NCI-H2196 (cell line): ENCODE measurements at regions not wholly inside any gene's neighbourhood (a gene's known extent, or its start where the extent isn't known, plus 50 kb on each side); places are given as distances from the start of the nearest gene placed in this dataset.
"Not testable (repeated sequence)": the region's sequence is repeated elsewhere in the genome, so short reads cannot be mapped to it uniquely, and the experiment has no call there.

Experiments
- DNase-seq: peaks from one replicate; lab custom pipeline; 2025; ENCODE audit not compliant: unreplicated experiment; lab: John Stamatoyannopoulos, UW

DNA sequence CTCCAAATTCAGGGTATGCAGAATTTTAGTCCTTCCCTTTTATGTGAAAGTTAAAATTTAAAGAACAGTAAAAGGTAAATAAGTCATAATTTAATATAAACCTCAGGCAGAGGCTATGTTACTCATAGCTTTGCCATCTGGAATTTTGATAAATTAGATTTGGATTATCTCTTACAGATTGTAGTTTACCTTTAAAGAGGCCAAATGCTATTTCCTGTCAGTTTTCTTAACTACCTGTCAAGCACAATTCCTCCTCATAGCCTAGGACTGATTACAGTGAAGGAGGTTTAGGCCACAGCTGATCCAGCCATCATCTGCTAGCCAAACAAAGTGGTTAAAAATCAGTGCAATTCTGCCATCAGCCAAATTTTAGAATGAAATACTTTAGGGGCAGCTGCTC lies 128.1 kb downstream of the MFAP3L start:
- no peak for DNase-seq

DNA sequence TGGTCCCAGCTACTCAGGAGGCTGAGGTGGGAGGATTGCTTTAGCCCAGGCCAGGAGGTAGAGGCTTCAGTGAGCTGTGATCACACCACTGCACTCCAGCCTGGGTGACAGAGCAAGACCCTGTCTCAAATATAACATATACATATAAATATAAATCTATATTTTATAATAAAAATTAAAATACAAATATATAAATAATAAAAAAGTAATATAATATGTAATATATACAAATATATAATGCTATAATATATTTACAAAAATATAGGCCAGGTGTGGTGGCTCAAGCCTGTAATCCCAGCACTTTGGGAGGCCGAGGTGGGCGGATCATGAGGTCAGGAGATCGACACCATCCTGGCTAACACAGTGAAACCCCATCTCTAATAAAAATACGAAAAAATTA lies 131.4 kb downstream of the MFAP3L start:
- not testable (repeated sequence) for DNase-seq

DNA sequence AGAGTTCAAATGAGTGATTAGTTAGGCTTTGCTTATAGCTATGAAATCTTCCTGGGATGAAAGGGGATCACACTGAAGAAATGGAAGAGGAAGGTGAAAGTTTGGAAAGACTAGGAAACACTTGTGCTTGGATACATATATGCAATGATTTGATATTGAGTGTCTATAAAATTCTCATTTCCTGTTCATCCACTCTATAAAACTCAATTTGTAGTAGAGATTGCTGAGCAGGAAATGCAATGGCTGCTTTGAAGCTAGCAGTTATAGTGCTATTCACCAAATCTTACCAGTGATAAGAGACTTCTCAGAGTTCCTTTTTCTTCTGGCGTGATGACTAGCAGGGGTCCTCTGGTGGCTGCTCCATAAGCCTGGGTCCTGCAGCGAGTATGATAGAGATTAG lies 128.1 kb upstream of the HPF1 start:
- no peak for DNase-seq

DNA sequence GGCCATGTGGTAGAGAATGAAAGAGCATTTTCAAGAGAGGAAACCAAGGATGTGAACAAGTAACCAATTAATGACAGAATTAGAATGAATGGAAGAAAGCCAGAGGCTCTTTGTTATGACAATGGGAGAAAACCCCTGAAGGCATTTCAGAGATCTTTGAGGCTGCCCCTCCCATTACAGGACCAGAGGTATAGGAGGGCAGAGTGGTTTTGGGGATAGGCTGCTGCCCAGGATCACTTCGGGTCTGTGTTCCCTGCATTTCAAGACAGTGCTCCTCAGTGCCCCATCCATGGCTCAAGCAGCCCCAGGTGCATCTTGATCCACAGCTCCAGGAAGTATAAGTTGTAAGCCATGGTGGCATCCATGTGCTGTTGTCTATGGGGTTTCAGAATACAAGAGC lies 124.0 kb upstream of the HPF1 start:
- no peak for DNase-seq

DNA sequence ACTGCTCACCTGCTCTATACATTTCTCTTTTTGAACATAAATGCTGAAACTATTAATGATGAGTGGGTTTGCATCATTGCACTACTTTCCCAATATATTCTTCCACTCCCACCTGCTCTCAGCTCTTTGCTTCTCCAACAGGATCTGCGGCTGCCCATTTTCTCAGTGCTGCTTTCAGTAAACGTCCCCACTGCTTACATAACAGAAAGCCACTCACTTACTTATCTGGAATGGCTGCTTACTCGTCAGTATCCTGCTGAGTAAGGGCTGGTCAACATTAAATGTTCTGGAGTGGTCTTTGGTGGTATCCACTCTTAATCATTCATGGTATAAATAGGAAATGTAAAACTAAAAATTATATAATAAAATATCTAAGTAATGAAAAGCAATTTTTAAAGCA lies 112.8 kb upstream of the HPF1 start:
- DNase-seq: no peak

DNA sequence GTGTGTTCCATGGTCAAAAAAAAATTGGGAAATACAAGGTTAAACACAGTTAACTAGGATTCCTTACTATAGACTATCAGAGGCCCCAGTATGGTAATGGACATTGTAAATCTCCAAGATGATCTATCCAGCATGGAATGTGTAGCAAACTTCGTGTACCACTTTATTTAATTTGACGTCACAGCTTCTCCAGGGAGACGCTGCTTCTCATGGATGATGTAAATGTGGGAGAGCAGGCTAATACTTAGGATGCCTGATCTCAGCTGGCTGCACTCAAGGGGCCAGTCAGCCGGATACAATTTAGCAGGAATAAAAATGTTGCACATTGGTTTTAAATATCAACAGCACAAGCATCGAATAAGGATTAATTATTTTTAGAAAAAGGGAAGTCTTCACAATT lies 111.7 kb upstream of the HPF1 start:
- DNase-seq: no peak

DNA sequence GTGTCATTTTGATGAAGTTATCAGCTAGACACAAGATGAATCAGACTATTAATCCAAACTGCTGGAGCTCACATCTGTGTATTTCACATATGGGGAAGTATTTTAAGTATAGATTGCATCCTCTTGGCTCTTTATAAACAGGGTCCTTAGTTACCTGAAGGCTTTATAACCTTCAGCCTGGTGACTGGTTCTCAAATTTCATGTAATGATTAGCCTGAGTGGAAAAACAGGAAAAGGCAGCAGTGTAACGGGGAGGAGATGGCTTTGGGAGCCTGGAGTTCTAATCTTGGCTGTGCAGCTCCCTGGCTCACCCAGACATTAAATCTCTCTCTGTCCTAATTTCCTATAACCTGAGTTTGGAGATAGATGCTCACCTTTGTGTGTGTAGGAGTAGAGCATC lies 103.8 kb upstream of the HPF1 start:
- DNase-seq: no peak

DNA sequence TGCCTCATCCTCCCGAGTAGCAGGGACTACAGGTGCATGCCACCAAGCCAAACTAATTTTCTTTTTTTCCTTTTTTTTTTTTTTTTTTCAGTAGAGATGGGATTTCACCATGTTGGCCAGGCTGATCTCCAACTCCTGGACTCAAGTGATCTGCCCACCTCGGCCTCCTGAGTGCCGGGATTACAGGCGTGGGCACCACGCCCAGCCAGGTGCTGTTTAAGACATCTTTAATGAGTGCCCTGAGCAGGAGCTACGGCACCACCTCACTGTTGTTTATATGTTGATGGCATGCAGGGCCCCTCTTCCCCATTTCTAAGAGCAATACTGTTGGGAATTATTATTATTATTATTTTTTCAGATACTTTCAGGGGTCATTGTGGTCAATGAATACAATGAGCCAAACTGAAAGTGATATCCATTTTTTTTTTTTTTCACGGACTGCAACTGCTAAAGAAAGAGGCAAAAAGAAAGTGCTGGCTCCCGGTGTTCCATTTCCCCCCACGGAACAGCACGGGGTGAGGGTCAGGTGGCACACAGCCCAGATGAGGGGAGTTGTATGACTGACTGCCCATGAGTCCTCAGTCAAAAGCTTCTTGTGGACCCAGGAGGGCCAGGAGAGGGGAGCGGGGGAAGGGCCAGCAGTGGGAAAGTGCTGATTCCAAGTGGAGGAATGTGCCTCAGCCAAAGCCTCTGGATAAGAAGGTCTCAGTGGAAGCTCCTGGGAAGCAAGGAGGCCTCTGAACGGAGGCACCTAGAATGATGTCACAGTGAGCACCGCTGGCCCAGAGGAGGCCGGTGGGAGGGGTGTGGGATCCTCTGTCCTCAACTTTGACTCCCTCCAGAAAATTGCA lies 101.8 kb upstream of the HPF1 start:
- DNase-seq: no peak

DNA sequence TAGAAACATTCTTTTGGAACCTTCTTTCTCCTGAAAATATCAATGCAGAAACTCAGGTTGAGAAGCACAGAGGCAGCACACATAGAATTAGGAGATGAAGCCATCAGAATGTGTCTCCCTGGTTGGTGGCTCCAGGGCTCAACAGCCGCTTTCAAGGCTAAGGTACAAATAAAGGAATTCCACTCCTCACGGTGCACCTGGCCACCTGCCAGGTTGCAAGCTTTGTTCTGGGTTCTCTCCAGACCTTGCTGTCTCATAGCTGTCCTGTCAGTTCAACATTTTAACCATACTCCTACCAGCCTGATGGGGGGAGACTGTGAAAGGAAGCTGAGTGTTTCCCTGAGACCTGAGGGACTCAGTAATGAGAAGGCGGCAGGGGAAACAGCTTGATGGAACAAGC lies 96.3 kb upstream of the HPF1 start:
- DNase-seq: no peak

DNA sequence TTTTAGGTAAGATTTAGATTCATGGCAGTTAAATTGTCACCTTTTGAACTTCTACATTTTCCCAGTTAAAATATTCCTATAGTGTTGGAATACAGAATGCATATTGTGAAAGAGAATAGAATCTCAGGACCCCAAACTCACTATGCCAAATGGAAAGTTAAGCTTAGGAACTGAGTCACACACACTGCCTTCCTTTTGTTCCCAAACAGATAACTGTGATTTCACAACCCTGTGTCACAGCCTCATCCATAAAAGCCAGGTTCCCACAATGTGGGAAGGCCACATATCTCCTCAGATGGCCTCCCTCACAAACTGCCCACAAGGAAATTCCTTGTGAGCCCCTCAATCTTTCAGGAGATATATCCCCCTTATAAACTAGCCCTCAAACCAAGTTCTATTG lies 94.7 kb upstream of the HPF1 start:
- DNase-seq: no peak

DNA sequence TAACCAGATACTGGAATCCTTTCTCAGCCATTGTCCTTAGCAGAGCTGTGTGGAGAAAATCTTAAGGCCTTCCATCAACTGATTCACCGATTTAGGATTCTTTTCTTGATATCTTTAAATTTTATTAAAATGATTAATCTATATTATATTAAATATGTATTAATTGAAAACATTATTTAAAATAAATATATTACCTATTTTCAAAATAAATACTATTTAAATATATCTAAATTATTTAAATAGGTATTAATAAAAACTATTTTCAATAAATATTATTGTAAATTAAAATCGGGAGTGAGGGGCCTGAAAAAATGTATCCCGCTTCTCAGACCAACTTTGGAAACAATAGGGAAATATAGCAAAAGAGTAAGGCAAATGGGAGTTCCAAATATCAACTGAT lies 94.0 kb upstream of the HPF1 start:
- no peak for DNase-seq

DNA sequence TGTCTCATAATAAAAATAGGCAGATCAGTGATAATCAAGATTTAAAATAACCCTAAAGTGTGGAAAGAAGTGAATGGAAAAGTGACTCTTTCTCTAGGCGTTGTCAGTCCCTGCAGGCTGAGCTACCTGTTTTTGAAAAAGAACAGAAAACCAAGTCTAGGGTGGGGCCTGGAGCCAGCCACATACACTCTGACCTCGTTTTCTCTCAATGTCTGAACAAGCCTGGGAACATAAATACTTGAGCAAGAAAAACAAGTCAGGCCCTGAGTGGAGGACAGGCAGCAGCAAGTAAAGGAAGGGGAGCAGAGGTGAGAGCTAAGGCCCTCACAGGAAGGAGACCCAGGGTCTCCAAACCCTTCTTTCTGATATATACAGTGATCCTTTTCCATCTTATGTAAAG lies 91.7 kb upstream of the HPF1 start:
- no peak for DNase-seq

DNA sequence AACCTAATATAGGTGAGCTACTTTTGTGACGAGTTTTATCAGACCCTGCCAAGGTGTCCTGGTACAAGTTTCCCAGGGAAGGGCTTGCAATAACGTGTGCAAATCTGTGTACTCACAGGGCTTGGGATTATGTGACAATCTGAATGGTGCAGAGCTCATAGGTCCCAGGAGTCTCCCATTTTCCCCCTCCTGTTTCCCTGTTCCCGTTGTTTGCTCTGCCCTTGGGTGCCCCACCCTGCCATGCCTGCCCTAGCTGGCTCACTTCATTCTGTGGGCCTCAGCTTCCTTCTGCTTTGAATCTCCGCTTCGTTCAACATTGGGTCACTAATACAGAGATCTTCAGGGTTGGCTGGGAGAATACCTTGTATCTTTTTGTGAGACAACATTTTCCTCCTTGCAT lies 90.3 kb upstream of the HPF1 start:
- no peak for DNase-seq

DNA sequence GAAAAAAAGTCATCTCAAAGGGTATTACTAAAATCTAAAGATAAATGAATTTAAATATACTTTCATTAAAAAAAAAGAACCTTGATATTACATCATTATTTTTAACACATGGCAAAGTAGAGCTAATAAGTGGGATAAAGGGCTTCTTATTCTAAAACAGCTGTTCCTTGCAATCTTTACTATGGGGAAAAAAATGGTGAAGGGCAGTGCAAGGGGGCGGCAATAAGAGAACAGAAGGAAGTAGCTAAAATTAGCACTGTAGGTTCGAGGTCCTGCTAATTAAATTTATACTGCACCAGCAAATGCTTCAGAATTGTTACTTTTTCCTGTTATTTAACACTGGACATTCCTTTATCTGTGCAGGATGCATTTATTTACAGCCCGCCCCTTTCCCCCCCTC lies 89.4 kb upstream of the HPF1 start:
- DNase-seq: no peak

DNA sequence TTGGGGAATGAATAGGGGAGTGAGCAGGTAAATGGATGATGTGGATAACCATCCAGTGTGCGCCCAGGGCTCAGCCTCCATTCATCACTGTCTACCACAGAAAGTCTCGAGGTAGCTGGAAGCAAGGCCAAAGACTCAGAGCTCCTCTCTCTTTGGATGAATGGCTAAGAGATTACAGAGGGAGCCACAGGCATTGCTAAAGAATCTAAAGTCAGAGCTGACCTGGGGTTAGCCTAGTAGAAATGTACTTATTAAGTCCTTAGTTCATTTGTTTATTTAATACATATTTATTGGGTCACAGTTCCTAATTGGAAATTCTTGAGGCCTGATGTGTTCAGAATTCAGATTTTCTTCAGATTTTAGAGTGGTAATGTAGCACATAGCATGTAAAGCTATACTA lies 88.7 kb upstream of the HPF1 start:
- DNase-seq: no peak

DNA sequence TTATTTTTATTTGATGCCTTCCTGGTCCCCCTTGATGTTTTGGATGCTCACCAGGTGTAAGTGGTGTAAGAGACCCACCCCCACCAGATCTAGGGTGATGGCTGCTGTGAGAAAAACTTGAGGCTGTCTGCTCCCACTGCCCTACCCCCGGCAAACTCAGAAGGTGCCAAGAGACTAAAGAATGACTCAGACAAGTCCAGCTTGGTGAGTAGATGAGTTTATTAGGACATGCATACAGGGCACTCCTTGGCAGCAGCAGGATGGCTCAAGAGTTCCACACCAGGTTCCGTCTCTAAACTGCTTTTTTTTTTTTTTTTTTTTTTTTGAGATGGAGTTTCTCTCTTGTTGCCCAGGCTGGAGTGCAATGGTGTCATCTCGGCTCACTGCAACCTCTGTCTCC lies 84.0 kb upstream of the HPF1 start:
- no peak for DNase-seq

DNA sequence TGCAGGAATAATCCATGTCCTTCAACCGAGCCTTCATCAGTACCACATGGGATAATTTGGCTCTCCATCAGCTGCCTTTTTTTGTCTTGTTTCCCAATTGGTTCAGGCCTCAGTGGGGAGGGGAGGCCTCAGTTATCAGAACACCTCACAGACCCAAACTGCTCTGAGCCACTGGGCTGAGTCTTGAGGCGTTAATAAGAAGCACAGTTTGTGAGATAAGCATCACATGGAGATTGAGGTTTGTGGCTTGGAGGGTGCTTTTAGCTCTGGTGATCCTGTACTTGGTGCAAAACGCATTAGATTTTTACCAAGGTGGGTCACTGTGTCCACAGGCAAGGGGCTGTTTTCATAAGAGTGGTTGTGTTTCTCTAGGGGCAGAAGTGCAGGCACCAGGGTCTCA lies 82.8 kb upstream of the HPF1 start:
- DNase-seq: no peak

DNA sequence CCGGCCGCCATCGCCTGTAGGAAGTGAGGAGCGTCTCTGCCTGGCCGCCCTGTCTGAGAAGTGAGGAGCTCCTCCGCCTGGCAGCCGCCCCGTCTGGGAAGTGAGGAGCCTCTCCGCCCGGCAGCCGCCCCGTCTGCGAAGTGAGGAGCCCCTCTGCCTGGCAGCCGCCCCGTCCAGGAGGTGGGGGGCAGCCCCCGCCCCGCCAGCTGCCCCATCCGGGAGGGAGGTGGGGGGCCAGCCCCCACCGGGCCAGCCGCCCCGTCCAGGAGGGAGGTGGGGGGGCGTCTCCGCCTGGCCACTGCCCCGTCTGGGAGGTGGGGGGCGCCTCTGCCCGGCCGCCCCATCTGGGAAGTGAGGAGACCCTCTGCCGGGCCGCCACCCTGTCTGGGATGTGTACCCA lies 70.6 kb upstream of the HPF1 start:
- DNase-seq: not testable (repeated sequence)

DNA sequence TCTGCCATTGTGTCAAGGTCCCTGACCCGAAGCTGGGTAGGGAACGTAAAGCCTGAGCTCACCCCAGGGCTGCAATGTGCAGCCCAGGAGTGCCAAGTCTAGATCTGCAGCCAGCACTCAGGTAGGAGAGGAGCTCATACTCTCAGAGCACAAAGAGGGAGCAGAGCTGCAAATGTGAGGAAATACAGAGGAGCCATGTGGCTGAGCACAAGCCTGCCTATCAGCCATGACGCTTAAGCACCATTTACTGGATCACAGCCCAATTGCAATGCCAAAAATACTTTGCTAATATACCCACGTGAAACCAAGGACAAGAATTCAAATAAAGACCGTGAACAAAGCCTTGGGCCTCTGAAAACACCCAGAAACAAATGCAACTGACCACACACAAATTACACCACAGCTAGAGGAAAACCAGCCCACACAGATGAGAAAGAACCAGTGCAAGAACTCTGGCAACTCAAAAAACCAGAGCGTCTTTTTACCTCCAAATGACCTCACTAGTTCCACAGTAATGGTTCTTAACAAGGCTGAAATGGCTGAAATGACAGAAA lies 69.0 kb upstream of the HPF1 start:
- no peak for DNase-seq

DNA sequence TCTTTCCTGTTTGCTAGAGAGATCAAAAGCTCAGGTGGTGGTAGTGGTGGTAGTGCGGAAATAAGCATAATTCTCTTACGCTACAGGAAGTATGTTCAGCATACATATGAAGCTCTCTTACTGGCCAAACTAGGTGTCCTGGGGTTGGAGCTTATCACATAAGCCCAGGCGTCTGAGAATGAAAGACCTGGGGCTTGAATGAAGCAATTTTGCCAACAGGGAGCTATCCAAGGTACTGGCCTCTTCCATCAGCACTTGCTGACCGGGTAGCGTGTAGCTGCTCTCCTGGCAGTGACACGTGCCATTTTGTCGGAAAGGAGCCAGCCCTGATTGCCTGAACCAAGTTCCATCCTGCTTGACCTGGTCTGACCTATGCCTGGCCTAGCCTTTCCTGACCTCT lies 65.9 kb upstream of the HPF1 start:
- DNase-seq: no peak

DNA sequence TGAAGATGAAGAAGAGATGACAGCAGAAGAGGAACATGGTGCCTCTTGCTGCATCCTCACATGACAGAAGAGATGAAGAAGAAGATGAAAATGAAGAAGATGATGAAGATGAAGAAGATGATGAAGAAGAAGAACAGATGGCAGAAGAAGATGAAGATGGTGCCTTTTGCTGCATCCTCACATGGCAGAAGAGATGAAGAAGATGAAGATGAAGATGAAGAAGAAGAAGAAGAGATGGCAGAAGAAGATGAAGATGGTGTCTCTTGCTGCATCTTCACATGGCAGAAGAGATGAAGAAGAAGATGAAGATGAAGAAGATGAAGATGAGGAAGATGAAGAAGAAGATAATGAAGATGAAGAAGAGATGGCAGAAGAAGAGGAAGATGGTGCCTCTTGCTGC lies 63.7 kb upstream of the HPF1 start:
- no peak for DNase-seq

DNA sequence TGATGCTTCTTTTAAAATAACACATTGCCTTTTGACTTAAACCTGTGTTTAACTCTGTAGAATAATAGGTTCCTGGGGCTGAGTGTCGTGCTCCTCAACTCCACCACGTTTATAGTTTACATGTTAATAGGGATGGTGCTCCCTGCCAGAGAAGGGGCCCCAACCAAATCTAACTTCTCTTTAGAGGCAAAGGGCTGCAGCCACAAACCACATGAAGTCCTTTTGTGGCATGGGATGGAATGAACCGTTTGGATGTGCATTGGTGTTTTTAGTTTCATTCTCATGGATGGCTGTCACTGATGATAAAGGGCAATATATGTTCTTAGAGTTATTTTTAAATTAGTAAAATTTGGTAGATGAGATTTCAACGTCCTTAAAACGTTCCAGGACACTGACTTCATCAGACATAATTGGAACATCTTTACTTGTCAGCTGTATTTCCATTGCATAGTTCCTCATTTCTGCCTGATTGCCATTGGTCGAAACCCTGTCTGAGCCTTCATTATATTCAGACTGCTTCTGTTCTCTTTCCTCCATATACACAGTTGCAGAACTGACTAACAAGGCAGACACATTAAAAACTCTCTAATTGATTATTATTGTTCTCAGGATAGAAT lies 60.4 kb upstream of the HPF1 start:
- no peak for DNase-seq

DNA sequence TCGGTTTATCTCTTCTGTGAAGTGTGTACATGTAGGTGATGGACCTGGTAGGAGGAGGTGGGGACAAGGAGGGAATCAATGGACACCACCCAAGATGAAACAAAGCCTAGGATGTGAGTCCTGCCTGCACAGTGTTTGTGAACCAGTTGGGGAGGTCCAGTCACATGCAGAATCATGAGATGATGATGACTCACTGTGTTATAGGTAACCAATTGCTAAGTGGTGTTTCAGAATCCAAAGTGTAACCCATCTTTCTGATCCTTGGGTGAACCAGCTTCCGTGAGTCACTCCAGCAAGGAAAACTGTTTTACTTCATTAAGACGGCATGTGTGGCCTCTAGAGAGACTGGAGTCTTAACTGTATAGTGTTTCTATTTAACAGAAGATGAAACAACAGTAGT lies 57.9 kb upstream of the HPF1 start:
- DNase-seq: no peak
